Dedifferentiated amniotic fluid mesenchymal stem cell (primary cell): ENCODE measurements at regions not wholly inside any gene's neighbourhood (a gene's known extent, or its start where the extent isn't known, plus 50 kb on each side); places are given as distances from the start of the nearest gene placed in this dataset.

Experiments used
- DNase-seq: peaks from one replicate; pipeline ENCODE4 v3.0.0-alpha.2; 2016; ENCODE audit errors: extremely low spot score

DNA sequence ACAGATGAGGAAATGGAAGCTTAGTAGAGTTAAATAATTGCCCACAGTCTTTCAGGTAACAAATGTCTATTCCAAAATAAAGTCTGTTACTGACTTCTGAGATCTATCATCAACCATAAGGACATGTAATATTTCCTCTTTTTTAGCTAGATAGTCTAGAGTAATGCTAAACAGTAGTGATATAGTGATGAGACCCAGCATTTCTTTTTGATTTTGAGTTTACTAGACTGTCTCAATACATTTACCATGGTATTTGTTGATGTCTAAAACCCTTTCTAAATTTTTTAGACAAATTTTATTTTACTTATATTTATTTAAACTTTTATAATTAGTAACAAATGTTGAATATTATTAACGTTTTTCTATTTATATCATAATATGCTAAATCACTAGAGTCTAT, 465.1 kb upstream of the SLIT2 start:
- DNase-seq: no peak

DNA sequence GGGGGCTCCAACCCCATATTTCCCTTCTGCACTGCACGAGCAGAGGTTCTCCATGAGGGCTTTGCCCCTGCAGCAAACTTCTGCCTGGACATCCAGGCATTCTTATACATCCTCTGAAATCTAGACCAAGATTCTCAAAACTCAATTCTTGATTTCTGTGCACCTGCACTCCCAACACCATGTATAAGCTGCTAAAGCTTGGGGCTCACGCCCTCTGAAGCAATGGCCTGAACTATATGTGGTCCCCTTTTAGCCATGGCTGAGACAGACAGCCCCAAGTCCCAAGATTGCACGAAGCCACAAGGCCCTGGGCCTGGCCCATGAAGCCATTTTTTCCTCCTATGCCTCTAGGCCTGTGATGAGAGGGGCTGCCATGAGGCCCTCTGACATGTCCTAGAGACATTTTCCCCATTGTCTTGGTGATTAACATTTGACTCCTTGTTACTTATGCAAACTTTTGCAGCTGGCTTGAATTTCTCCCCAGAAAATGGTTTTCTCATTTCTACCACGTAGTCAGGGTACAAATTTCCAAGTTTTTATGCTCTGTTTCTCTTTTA, 468.0 kb upstream of the SLIT2 start:
- DNase-seq: no peak

DNA sequence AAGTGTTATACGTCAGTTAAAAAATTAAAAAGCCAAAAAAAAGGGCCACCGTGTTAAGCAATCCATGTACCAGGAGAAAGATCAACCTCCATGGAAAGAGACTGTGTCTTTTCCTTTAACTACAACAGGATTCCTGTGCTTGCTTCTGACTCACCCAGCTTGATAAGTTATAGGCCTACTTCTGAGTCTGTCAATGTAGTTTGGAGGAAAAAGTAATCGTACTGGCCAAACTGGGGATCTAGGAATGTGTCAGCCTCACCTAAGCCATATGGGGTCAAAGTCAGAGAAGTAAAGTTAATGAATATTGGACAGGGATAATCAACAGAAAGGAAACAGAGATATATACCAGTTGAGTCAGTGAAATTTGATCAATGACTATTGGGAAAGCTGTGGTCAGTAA, 470.8 kb upstream of the SLIT2 start:
- no peak for DNase-seq

DNA sequence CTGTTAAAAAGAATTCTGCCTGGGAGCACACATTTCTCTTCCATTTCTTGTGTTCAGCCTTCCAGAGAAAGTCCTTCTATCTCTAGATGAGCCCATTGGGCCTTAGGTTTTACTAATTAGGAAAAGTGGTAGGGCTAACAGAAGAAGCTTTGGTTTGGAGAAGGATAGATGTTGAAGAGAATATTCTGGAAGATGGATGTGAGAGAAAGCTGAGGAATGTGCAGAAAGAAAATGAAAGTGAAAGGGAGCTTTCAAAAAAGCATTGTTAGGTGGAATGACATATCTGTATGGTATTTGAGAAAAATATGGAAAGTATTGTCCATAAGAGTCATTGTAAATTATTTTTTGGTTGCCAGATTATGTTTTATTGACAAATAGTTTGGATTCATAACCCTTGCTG, 474.8 kb upstream of the SLIT2 start:
- DNase-seq: no peak

DNA sequence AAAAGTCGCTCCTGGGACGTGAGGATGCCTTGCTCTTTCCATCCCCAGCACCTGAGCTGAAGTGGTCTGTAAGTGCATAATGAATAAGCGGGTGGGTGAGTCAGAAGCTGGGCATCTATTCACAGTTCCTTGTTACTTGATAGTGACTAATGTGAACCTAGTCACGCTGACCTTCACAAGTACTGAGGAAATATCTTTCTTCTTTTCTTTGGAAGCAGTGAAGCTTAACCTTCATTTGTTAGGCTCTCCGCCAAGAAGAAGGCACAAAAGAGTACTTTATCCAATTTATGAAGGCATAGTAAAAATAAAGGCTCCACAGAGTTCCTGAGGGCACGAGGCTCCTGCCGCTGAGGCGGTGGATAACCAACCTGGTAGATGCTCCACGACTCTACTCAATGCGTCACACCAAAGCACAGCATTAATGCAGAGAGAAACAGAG, 475.7 kb upstream of the SLIT2 start:
- DNase-seq: peak; percentile 46

DNA sequence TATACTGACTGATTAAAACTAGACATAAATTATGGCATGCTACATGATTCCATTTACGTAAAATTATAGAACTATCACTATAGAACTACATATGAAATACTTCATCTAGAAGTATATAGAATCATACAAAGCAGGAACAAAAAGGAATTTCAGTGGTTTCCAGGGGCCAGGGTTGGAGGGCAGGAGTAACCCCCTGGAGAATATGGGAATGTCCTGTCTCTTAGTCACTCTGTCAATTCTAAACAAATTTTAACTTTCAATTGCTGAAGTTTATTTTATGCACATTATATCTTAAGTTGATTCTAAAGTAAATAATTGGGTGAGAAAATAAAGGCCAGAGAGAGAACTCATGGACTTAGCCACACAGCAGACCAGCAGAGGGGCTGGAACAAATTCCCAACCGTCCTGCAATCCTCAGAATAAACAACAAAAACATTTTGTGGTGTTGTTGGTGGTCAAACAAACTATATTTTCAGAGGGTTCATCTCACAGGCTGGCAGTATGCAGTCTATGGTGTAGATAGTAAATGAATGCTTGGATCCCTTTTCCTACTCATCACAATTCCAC, 476.9 kb upstream of the SLIT2 start:
- DNase-seq: no peak

DNA sequence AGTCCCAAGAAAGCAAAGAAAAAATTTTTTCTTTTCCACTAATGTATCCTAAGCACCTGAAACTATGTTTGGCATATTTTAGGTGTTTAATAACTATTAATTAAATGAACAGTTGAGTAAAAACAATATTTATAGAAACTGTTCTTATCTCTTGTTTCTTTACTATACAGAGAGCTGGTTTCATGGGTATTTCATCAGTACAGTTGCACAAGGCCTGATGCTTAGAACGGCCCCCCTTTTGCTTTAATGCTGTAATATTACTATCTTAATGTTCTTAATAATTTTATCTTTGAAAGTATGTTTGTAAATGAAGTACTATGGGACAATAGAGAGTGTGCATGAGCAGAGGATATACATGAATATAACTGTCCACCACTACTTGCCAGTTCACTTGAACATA, 479.1 kb upstream of the SLIT2 start:
- DNase-seq: no peak

DNA sequence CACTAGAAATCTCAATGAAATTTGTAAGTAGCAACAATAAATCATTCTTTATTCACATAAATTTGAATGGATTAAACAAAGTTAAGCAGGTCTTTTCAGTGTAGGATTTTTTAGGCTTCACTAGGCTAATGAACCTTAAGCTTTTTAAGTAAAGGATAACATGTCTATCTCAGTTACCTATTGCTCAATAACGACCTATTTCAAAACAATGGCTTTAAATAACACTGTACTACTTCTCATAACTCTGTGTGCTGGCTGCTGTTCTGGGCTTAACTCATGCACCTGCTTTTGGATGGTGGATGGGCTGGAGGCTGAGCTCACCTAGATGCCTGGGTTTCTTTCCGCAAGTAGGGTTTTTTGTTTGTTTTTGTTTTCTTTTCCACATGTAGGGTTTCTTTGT, 495.0 kb upstream of the SLIT2 start:
- no peak for DNase-seq

DNA sequence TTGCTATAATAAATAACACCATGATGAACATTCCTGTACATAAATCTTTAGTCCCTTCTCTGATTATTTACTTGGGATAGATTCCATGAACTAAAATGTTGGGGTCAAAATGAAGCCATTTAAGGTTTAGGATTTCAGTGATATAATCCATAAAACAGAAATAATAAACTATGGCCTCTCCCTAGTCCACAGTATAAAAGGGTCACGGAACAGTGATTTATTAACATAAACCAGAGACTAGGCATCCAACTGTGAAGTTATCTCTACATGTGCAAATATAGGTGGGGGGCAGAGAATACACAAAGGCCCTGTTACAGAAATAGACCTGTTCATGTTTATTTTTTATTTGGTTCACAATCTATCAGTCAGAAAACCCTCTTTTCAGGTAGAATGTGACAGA, 499.1 kb upstream of the SLIT2 start:
- no peak for DNase-seq

DNA sequence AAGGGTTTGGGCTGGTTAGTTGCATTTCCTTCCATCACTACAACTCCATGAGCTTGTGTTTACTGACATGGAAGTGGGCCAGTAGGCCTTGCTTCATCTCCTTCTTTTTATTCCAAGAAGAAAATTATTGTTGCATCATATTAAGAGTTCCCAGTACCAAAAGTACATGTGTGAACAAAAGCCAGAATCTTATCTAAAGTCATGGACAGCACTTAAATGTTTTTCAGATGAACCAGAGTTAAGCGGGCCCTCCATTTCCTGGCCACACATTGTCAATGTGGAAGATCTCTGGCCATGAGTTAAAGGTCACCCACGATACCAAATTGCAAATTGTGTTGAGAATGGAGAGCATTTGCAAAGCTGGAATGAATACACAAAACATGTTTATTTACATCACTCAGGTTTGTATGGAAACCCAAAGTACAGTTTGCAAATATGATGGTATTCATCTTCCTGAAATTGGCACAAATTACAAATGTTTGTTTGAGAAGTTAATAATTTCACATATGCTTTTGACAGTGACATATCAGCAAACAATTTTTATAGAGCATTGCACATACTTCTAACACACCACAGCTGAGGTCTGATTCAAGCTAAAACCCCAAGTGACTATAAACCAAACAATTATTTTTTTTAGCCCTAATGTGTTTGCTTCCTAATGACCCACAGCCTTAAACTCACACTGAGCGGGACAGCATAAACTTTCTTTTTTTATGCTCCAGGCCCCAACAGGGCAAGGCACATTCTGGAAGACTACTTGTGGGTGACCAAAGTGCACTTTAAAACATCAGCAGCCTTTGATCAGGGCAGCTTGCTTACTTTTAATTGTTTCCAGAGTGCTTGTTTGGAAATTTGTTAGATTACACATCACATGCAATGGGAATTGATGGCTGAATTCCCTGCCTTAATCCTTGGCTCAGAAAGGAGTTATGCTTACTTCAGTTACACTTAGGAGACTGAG, 502.9 kb upstream of the SLIT2 start:
- peak; percentile 72 for DNase-seq

DNA sequence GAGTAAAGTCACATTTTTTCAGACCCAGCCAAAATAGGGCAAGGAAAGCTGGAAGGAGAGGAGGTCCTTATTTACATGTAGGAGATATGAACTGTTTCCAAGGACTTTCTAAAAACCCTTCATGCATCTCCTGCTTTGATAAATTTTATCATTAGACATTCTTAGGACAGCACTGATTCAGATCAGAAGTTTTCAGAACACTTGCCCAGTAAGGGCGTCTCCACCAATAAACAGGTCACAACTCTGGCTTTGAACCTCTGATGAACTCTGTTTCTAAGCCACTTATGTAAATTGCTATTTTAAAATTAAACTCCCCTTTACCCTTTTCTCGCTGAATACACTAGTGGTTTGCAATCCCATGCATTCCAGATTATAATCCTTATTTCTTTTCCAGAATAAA, 505.3 kb upstream of the SLIT2 start:
- no peak for DNase-seq

DNA sequence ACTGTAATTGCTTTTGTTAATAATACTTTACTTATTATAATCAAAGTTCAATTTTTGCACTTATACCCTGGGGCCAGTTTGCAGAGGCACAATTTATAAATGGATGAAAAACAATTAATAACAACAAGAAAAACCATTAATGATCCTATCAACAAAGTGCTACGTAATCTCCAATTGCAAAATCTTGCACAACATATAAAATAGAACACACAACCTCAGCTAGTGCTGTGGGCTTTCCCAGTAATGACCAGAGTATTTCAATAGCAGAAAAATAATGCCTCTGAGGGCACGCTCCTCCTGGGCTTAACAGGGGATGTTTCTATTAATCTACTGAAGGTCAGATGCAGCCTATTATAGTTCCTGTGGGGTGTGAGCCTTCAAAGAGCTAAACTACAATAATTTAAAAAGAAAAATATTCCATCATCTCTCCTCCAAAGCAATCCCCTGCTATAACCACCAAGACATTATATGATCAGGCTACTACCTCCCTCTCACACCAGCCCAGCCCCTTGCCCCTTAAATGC, 508.5 kb upstream of the SLIT2 start:
- DNase-seq: no peak

DNA sequence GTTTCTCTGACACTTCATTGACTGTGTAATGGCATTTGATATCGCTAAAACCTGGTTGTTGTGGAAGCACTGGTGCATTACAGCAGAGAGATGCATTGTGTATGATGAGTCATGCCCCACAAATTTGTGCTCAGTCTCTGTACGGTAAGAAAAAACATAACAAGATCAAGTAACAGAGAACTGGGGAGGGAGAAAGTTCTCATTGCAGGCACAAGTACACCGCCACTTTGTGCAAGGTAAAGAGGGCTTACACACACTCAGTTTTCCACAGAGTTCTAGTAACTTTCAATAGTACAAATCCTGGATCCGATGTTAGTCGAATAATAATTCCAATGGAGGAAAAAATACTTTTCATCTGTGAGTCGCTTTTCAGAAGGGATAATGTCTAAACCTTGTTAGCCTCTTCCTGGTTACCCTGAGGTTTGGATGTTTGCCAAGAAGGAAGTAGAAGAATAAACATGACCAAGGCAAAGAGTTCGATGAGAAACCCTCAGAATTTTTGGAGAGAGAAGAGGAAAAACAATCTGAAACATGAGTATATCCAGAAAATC, 512.5 kb upstream of the SLIT2 start:
- peak; percentile 80 for DNase-seq

DNA sequence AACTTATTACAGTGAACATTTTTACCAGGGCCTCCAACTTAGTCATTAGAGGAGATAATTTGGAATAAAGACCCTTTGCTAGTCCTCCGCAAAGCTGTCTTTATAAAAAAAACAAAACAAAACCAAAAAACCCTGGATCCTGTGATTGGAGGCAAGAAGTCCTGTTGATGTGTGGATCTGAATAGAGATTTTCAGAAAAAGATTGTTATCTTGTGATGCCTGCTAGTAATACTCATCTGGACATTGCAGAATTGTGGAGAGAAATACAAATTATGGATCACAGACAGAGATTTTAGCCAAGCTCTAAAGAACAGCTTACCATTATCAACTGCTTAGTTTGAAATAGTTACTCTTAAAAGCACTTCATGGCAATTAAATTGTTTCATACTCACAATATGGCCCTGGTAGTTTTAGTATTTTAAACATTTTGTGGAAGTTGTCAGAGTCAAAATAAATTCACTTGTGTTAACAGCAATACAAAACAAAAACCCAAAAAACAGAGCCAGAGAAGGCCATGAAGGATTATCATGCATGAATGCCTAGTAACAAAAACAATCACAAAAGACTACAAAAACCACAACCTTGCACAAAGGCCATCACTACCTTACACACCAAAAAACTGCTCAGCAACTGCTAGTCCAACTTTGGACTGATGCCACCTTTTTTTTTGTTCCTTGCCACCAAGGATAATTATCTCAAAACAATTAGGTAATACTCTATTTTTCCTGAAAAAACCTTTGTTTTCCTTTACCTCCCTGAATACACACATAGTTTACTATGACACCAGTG, 514.5 kb upstream of the SLIT2 start:
- no peak for DNase-seq

DNA sequence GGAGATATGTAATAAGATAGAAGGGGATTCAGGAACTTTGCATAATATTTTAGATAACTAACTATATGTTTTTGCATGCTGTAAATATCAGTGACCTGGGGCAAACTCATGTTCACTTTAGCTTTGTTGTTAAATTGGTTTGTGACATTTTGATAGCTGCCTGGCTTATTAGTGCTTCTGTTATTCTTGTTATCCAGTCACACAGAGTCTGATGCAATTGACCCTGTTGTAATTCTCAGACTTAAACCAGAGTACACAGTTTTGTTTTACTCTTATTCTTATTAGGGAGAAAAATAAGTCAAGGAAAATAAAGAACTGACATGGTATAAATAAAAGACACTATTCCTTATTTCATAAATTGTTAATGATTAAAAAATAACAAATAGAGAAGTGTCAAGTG, 516.7 kb upstream of the SLIT2 start:
- DNase-seq: peak; percentile 41

DNA sequence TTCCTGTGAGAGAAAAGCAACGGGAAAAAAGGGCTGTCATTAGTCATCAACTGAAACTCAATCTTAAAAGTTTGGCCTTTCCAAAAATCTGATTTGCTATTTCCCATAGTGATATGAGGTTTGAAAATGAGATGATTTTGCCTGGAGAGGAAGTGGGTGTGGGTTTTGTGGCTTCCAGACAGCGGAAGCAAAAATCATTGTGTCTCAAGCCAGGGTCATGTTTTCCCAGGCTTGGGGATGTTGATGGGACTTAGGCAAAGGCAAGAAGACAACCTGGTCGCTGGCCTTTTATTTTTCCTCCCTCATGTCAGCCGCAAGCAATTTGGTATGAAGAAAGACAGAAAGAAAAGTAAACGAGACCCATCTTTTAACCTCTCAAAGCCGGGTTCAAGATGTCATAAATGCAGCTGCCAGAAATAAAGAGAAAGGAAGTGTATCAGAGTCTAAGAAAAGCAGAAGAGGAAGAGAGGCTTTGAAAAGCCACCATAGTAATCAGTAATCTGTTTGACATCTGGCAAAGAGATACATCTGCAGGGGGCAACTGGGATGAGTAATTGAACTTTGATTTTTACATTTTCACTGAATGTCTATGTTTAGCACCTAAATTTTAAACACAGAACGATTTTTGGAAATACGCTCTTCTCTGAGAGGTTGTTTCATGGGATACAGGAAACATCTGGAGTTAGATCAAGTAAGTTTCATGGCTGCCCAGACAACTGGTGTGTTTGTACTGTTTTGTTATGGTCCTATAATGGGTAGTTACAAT, 521.6 kb upstream of the SLIT2 start:
- no peak for DNase-seq

DNA sequence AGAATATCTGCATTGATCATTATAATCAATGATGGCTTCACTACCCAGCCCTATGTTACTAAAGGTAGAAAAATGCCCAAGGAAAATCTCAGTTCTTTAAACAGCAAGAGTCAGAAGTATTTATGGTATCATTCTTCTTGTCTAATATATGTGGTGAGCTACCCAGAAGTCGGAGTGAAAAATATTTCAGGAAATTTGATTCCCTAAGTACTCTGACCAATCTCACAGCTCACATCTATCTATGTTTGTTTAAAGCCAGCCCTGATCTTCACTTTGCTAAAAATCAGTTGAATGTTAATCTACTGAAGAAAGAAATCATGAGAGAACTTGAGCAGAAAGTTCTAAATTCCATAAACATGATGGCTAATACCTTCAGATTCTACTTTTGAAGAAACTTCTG, 522.9 kb upstream of the SLIT2 start:
- no peak for DNase-seq

DNA sequence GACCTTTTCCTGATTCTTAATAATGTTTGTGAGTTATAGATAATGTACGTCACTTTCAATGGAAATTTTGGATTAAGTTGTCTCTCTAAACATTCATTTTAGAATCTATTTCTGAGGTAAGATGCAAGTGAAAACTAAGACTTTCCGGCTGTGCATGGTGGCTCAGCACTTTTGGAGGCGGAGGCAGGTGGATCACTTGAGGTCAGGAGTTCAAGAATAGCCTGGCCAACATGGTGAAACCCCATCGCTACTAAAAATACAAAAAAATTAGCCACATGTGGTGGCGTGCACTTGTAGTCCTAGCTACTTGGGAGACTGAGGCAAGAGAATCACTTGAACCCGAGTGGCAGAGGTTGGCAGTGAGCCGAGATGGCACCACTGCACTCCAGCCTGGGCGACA, 524.6 kb upstream of the SLIT2 start:
- DNase-seq: no peak

DNA sequence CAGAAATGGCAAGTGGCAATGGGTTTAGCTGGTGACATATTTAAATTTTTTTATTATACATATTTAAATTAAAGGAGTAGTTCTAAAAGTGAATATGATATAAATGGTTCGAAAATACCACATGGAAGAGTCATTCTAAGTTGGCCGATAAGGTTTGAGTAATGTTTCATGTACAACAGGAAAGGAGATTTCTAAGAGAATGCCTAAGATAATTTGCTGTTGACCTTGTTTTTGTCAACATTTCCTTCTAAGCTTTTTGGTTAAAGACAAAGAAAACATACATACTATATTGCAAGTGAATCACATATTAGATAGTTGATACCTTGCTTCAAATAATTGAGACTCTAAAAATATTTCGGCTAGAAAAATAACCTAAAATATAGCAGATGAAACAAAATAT, 526.6 kb upstream of the SLIT2 start:
- DNase-seq: no peak

DNA sequence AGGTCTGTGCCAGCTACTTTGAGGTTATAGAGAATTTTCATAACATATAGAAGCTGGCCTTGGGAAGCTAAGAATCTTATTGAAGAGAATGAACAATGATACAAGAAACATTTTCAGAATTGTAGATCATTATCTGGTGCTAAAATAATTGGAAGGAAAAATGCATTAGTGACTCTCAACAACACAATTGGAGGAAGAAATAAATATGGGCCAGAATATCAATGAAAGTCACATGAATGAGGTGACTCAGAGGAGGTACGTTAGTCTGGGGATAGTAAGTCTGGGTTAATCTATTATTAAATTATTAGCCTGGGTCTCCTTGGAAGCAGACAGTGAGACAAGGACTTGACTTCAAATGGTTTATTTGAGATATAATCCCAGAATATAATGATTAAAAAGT, 529.3 kb upstream of the SLIT2 start:
- DNase-seq: no peak

DNA sequence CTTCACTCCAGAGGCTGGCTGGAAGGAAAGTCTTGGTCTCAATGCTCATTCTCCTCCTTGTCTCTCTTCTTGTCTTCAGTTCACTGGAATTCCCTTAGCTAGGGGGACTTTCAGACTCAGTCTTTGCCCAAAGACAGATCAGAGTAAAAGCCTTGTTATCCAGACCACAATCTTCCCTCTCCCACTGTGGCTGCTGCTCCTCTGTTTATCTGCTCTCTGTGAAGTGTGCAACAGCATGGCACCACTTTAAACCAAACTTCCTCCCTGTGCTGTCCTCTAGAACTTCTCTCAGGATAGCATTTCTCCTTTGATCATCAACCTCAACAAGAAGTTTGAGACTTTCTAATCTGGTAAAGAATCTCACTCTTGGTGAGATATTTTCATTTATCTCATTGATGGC, 530.1 kb upstream of the SLIT2 start:
- DNase-seq: no peak
